ENCODE measurements at regions not wholly inside any gene's neighbourhood (a gene's known extent, or its start where the extent isn't known, plus 50 kb on each side); places are given as distances from the start of the nearest gene placed in this dataset.

DNA sequence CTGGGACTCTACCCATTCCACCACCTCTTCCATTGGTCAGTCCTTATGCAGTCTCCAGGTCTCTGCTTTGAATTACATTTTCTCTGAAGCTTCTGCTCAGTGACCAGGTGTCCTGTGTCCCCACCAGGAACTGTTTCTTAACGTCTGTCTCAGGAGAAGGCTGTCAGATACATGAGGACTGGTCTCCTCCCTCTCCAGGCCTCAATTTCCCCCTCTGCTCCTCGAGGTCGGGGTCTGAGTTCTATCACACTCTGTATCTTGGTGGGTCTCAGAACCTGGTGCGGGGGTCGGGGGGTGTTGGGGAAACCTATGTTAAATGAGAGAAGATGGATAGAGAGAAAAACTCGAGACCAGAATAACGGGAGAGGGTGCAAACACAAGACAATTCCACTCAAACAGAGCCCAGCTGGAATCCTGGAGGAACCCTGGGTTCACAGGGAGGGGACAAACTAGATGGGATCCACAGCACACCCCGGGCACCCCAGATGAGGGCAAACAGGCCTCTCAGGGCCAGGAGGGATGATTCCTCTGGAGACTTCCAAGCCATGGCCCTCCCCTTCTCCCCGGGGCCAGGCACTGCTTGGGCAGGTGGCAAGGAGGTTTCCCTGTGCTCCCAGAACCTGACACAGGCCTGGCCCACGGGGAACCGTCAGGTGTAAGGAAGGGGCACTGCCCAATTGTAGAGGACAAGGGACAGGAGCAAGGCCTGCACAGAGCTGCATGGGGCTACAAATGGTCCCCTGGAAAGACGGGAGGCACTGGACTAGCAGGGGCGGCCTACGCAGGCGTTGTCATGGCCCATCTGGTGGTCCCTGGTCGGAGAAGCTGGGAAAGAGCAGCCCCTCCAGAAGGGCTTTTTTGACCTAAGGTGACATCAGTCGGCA lies 313.2 kb upstream of the DIO3 start:
- TF ChIP-seq EZH2 (IDR thresholded peaks at IDR 0.05; ENCODE audit: insufficient read depth, poor library complexity, severe bottlenecking) (no peak), EZH2phosphoT487 (IDR thresholded peaks at IDR 0.05; ENCODE audit: insufficient read depth, low read depth) (no peak)
